Activated CD8-positive, alpha-beta memory T cell treated with anti-CD3 and anti-CD28 coated beads, Interleukin-2, amount 10 ng/mL, durations not matched to agents 7 days and 5 days (primary cell): ENCODE measurements at regions not wholly inside any gene's neighbourhood (a gene's known extent, or its start where the extent isn't known, plus 50 kb on each side); places are given as distances from the start of the nearest gene placed in this dataset.

Experiments
- ATAC-seq: fragments of 150-1000 bp; cut with Tn5 transposase; one replicate; pipeline ENCODE4 v1.10.0; 2021; ENCODE audit warnings: moderate library complexity
- CTCF ChIA-PET: fragments of 350-600 bp; sonication (Branson Sonifier 250); formaldehyde crosslinking; loops from one replicate; lab custom pipeline; 2021; ENCODE audit warnings: antibody characterized with exemption; lab: Charles Lee
- DNase-seq: peaks from one replicate; pipeline ENCODE4 v3.0.0-alpha.2; 2020
- H3K27ac Mint-ChIP-seq: one replicate; pipeline ENCODE4 v1.8.0; 2021; ENCODE audit warnings: mild to moderate bottlenecking, mixed read lengths
- H3K27me3 Mint-ChIP-seq: one replicate; pipeline ENCODE4 v1.8.0; 2021; ENCODE audit warnings: mixed read lengths
- H3K36me3 Mint-ChIP-seq: one replicate; pipeline ENCODE4 v1.8.0; 2021; ENCODE audit warnings: mild to moderate bottlenecking, mixed read lengths
- H3K4me1 Mint-ChIP-seq: one replicate; pipeline ENCODE4 v1.8.0; 2021; ENCODE audit warnings: mixed read lengths
- H3K4me3 Mint-ChIP-seq: one replicate; pipeline ENCODE4 v1.8.0; 2021; ENCODE audit warnings: mild to moderate bottlenecking, moderate library complexity, mixed read lengths
- H3K9me3 Mint-ChIP-seq: one replicate; pipeline ENCODE4 v1.8.0; 2022; ENCODE audit warnings: low read depth, mixed read lengths

DNA sequence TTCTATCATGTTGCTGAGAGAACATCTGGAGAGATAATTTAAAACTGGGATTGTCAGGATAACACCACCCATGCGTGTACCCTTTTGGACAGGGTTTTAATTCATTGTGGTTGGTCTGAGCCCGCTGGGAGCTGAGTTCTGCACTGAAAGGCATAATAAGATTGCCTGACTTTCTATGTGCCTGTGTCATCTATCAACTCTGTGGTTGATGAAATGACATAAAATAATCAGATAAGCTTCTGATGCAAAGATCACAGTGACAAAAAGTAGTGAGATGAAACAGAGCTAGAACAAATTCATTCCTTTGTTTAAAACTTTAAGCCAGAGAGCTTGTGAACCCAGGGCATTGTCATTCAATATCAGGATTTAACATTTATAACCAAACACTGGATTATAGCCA, 98.7 kb downstream of the BBS10 start:
- ATAC-seq (no peak), DNase-seq (no peak)
- H3K4me3 Mint-ChIP-seq, result no peak overlapping the region
- no peak overlapping the region for H3K27ac Mint-ChIP-seq
- peaks cover 1% of the 10 kb centered on the region for H3K4me1 Mint-ChIP-seq
- no peaks in the 10 kb centered on the region for H3K36me3 Mint-ChIP-seq
- H3K9me3 Mint-ChIP-seq, result no peaks in the 10 kb centered on the region
- CTCF ChIA-PET, result no interaction called here
- H3K27me3 Mint-ChIP-seq, result peaks cover 35% of the 10 kb centered on the region

DNA sequence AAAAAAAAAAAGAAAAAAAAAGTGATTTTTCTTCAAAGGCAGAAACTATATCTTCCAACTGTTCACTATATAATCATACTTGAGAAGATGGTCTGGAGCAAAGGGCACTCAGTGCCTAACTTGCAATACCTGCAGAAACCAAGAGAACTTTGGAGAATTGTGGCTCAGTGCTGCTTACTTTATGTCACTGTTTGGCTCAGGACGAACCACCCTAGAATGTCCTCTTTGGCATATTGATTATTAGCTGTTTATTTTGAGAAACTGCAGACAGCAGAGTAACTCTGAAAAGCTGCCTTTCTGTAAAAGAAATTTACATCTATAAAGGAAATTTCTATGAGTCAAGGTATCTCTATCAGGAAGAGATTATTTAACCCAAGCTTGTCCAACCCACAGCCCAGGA, 100.2 kb downstream of the BBS10 start:
- H3K4me3 Mint-ChIP-seq, result no peak overlapping the region
- H3K9me3 Mint-ChIP-seq, result no peaks in the 10 kb centered on the region
- peaks cover 39% of the 10 kb centered on the region for H3K27me3 Mint-ChIP-seq
- no peaks in the 10 kb centered on the region for H3K36me3 Mint-ChIP-seq
- no peaks in the 10 kb centered on the region for H3K4me1 Mint-ChIP-seq
- CTCF ChIA-PET, result interaction anchor here (0.9 to 1.0 kb wide), 2 partner anchors 21 to 122 kb away, joined by 3 to 4 read pairs; no protein-coding TSS in a partner anchor
- H3K27ac Mint-ChIP-seq, result no peak overlapping the region
- ATAC-seq (no peak), DNase-seq (no peak)

DNA sequence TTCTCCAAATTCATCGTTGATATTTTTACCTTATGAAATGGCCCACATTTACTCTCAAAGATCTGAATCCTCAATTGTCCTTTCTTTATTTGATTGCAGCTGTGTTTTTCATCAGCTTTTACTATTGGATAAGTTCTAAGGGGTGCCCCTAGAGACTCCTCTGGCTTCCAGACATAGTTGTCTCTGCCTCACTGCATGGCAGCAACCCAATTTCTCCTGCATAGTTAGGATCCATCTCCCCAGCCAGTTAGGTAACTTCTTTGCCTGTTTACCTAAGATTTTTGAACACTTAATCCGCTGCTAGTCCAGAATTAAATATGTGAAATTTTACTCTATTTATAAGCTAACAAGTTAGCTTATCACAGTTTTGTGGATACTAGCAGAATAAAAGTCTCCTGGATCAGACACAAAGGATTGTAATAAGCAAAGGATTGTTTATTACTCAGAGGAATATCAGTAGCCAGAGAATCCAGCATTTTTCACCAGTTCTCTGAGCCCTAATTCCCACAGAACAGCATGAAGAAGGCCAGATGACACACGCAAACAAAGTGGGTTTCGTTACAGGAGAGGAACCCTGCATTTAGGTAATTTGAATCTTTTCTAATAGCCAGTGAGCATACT, 101.1 kb downstream of the BBS10 start:
- H3K27ac Mint-ChIP-seq, result no peak overlapping the region
- DNase-seq, result no peak

DNA sequence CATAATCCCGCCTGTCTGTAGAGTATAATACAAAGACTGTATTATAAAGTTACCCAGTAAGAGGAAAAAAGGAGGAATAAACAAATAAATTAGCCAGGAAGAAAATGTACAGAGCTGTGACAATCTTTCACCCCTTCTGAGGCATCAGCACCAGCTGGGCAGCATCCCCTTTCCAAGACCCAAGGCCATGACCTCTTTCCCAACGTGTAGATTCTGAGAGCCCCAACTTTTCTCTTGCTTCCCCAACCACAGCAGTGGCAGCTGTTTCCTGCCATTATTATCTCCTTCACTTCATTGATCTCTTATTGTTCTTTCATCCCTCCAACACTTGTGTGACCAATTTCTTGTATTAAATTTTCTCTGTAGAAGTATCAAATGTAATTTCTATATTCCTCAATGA, 101.6 kb downstream of the BBS10 start:
- ATAC-seq (no peak), DNase-seq (no peak)
- Mint-ChIP-seq H3K9me3 (no peaks in the 10 kb centered on the region), H3K27me3 (peaks cover 39% of the 10 kb centered on the region), H3K27ac (no peak overlapping the region), H3K36me3 (no peaks in the 10 kb centered on the region), H3K4me3 (no peak overlapping the region), H3K4me1 (no peaks in the 10 kb centered on the region)
- CTCF ChIA-PET, result no interaction called here

More for the DNA sequence above, 101.1 kb downstream of the BBS10 start:
- H3K4me3 Mint-ChIP-seq, result no peak overlapping the region
- H3K9me3 Mint-ChIP-seq, result no peaks in the 10 kb centered on the region
- H3K4me1 Mint-ChIP-seq, result no peaks in the 10 kb centered on the region
- CTCF ChIA-PET, result interaction anchor here (1.0 kb wide), 1 partner anchor 123 kb away, joined by 3 read pairs; no protein-coding TSS in a partner anchor
- peaks cover 39% of the 10 kb centered on the region for H3K27me3 Mint-ChIP-seq
- no peak for ATAC-seq
- H3K36me3 Mint-ChIP-seq, result no peaks in the 10 kb centered on the region

DNA sequence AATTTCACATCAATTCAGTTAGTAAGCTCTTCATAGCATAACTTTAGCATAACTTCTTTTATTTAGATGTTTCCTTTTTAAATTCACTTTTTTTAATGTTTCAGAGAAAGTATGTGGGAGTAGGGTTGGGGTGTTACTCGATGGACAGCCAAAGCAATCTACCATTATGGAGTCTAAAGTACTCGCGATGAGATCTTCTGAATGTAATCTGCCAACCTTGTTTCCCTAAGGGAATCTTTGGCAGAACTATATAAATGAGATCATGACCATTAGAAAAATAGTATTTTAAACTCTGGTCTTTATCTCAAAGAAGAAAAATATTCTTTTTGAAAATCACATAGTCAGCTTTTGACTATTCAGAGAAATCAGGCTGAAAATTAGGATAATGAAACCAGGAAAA, 103.9 kb downstream of the BBS10 start:
- Mint-ChIP-seq H3K4me1 (no peaks in the 10 kb centered on the region), H3K27me3 (peaks cover 34% of the 10 kb centered on the region), H3K9me3 (no peaks in the 10 kb centered on the region), H3K27ac (no peak overlapping the region), H3K4me3 (no peak overlapping the region), H3K36me3 (no peaks in the 10 kb centered on the region)
- DNase-seq (no peak), ATAC-seq (no peak)
- CTCF ChIA-PET, result interaction anchor here (0.6 kb wide), 1 partner anchor 27 kb away, joined by 3 read pairs; no protein-coding TSS in a partner anchor

DNA sequence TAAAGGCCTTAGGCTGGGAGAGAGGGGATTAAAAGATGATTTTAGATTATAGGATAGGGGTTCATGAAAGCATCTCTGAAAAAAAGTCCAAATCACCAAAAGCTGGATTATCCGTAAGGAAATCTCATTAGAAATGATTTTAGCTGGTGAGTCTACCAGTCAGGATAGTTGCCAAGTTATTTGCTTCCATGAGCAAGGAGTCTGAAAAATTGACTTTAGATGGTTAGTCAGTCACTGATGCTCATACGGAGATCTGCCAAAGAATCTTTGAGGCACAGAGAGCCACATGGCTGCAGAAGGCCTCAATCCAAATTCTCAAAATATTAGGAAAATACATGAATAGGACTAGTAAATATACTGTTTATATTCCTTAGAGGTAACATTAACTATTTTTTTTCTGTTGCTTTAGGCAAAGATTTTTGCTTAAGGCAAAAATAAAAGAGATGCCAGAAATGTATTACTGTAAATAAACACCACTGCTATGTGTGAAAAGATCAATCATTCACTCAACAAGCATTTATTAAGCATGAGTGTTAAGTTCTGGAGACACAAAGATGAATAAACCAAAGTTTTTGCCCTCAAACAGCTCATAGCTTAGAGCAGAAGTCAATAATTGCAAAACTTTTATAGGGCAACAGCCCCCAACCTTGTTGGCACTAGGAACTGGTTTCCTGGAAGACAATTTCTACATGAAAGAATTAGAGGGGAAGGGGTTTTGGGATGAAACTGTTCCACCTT, 105.2 kb downstream of the BBS10 start:
- DNase-seq, result no peak
- CTCF ChIA-PET, result no interaction called here
- H3K27ac Mint-ChIP-seq, result no peak overlapping the region

DNA sequence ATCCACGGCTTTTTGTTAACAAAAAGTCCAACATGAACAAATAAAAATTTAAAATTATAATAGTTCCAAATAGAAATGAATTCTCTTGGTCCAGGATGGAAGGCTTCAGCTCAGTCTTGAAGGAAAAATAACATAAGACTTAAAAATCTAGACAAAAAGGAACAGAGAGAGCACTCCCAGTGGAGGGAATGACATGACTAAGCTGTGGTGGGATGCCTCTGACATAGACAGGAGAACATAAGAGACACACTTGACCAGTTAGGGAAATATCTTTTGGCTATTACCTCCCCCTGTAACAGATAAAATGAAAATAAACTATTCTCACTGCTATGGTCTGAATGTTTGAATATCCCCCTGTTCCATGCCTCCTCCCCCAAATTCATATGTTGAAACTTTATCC, 106.8 kb downstream of the BBS10 start:
- no peaks in the 10 kb centered on the region for H3K36me3 Mint-ChIP-seq
- no peak for ATAC-seq
- CTCF ChIA-PET, result no interaction called here

More for the DNA sequence above, 105.2 kb downstream of the BBS10 start:
- no peaks in the 10 kb centered on the region for H3K9me3 Mint-ChIP-seq
- H3K36me3 Mint-ChIP-seq, result no peaks in the 10 kb centered on the region
- no peaks in the 10 kb centered on the region for H3K4me1 Mint-ChIP-seq
- H3K27me3 Mint-ChIP-seq, result peaks cover 23% of the 10 kb centered on the region
- ATAC-seq, result no peak
- H3K4me3 Mint-ChIP-seq, result no peak overlapping the region

DNA sequence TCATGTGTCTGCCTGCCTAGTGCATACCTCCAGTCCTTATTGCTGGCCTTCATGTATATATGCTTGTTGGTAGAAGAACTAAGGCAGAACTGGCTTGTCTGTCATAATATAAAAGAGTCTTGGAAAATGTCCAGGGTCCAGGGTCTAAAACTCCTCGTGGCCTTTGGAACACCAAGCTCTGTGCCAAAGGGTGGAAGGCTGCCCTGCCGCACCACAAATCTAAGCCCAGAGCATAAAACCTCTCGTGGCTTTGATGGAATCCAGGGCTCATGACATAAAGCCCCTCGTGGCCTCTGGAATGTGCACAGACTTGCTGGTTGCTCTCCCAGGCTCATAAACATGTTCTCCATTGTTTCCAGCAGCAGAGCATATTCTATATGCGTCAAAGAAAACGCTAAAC, 107.9 kb downstream of the BBS10 start:
- DNase-seq (no peak), ATAC-seq (no peak)
- no peaks in the 10 kb centered on the region for H3K9me3 Mint-ChIP-seq
- H3K27me3 Mint-ChIP-seq, result peaks cover 5% of the 10 kb centered on the region
- no peaks in the 10 kb centered on the region for H3K36me3 Mint-ChIP-seq
- no peak overlapping the region for H3K4me3 Mint-ChIP-seq
- CTCF ChIA-PET, result no interaction called here
- H3K27ac Mint-ChIP-seq, result no peak overlapping the region
- H3K4me1 Mint-ChIP-seq, result no peaks in the 10 kb centered on the region

More for the DNA sequence above, 106.8 kb downstream of the BBS10 start:
- H3K27me3 Mint-ChIP-seq, result peaks cover 13% of the 10 kb centered on the region
- H3K27ac Mint-ChIP-seq, result no peak overlapping the region
- no peaks in the 10 kb centered on the region for H3K9me3 Mint-ChIP-seq
- no peaks in the 10 kb centered on the region for H3K4me1 Mint-ChIP-seq
- no peak overlapping the region for H3K4me3 Mint-ChIP-seq
- no peak for DNase-seq

DNA sequence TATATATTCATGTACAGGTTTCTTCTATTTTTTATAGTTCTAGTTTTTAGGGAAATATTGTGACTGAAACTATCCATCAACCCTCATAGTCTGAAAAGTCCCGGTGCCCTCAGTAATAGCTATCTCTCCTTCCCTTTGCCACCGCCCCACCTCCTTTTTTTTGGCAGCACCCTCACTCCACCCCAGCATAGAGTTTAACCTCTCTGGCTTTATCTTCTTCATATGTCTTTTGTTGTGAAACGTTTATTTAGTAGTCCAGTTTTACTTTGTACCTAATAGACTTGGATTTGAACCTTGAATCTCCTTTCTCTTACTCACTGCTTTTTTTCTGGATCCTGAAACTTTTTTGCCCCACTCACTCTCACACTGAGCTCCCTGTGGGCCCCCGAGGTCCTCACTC, 109.5 kb downstream of the BBS10 start:
- Mint-ChIP-seq H3K9me3 (no peaks in the 10 kb centered on the region), H3K36me3 (no peaks in the 10 kb centered on the region)
- CTCF ChIA-PET, result no interaction called here

DNA sequence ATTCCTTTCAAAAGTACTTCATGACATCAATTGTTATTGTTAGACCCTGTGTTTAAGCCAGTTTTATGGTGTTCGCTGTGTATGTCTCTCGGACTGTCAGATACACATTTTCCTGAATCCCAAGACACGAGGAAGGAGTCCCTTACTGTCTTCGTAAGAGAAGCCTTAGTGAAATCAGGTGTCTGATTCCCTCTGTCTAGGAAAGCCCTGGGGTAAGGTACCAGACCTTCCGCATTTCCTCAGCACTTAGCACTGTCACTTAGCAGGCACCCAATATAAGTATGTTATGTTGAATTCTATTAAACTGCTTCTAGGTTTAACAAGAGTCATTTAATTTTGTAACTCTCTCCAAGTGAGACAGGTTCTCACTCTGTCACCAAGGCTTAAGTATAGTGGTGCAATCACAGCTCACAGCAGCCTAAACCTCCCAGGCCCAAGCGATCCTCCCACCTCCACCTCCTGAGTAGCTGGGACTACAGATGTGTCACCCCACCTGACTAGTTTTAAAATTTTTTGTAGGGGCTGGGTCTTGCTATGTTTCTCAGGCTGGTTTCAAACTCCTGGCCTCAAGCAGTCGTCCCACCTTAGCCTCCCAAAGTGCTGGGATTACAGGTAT, 111.0 kb downstream of the BBS10 start:
- CTCF ChIA-PET, result no interaction called here
- DNase-seq, result no peak
- H3K4me3 Mint-ChIP-seq, result no peak overlapping the region

More for the DNA sequence above, 109.5 kb downstream of the BBS10 start:
- Mint-ChIP-seq H3K4me3 (no peak overlapping the region), H3K27me3 (no peaks in the 10 kb centered on the region), H3K27ac (no peak overlapping the region), H3K4me1 (no peaks in the 10 kb centered on the region)
- ATAC-seq (no peak), DNase-seq (no peak)

DNA sequence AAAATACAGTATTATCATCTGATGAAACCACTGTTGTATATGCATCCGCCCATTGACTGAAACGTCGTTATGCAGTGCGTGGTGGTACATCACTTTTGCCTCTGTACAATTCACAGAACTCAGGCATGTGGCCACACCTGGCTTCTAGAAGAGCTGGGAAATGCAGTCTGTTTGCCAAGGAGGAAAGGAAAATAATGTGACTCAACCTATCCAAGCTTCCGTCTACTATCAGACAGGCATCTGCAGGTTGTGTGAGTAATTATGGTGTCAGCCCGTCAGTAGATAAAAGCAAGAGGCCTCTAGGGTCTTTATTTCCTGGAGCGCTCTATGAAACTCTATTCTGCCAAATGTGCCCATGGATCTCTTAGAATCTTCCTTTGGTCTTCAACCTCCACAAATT, 111.6 kb downstream of the BBS10 start:
- Mint-ChIP-seq H3K27me3 (no peaks in the 10 kb centered on the region), H3K4me1 (no peaks in the 10 kb centered on the region), H3K4me3 (no peak overlapping the region), H3K27ac (no peak overlapping the region), H3K9me3 (no peaks in the 10 kb centered on the region), H3K36me3 (no peaks in the 10 kb centered on the region)
- no peak for ATAC-seq
- CTCF ChIA-PET, result no interaction called here
- no peak for DNase-seq

More for the DNA sequence above, 111.0 kb downstream of the BBS10 start:
- no peaks in the 10 kb centered on the region for H3K27me3 Mint-ChIP-seq
- H3K4me1 Mint-ChIP-seq, result no peaks in the 10 kb centered on the region
- H3K9me3 Mint-ChIP-seq, result no peaks in the 10 kb centered on the region
- H3K27ac Mint-ChIP-seq, result no peak overlapping the region
- ATAC-seq, result no peak
- no peaks in the 10 kb centered on the region for H3K36me3 Mint-ChIP-seq

DNA sequence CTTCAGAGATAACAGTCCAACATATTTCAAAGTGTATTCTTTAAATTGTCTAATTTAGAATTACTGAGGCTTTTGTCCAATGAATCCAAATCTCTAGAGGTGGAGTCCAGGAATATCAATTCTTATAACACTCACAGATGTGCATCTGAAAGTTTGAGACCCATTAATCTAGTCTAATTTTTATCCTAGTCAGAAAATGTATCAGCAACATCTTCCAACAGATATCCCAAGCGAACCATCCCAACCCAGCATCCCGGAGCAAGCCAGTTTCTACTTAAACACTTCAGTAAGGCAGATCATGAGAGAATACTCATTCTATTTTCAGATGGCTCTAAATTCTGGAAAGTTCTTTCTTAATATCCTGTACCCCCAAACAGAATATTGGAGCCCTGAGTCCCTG, 113.5 kb downstream of the BBS10 start:
- DNase-seq, result no peak
- no peak for ATAC-seq
- Mint-ChIP-seq H3K9me3 (no peaks in the 10 kb centered on the region), H3K27me3 (no peaks in the 10 kb centered on the region), H3K27ac (no peak overlapping the region), H3K4me1 (no peaks in the 10 kb centered on the region), H3K36me3 (no peaks in the 10 kb centered on the region), H3K4me3 (no peak overlapping the region)
- CTCF ChIA-PET, result no interaction called here

DNA sequence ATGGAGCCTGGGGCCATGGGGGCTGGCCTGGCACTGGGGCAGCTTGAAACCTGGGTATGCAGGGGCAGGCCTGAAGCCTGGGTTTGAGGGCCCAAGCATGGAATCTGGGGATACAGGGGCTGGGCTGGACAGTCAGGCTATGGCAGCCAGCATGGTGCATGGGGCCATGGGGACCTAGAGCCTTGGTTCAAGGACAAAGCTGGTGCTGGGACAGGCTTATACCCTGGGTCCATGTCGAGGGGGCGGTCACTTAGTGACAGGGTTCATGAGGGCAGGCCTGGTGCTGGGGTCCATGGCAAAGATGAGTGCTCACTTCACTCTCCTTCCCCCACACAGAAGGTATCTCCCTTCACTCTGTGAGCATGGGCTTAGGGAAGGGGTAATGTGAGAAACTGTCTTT, 116.2 kb downstream of the BBS10 start:
- H3K9me3 Mint-ChIP-seq, result no peaks in the 10 kb centered on the region
- no peak overlapping the region for H3K27ac Mint-ChIP-seq
- no peak overlapping the region for H3K4me3 Mint-ChIP-seq
- H3K27me3 Mint-ChIP-seq, result peaks cover 5% of the 10 kb centered on the region
- no peak for ATAC-seq
- DNase-seq, result no peak
- CTCF ChIA-PET, result no interaction called here
- peaks cover under 1% of the 10 kb centered on the region for H3K4me1 Mint-ChIP-seq
- H3K36me3 Mint-ChIP-seq, result no peaks in the 10 kb centered on the region

DNA sequence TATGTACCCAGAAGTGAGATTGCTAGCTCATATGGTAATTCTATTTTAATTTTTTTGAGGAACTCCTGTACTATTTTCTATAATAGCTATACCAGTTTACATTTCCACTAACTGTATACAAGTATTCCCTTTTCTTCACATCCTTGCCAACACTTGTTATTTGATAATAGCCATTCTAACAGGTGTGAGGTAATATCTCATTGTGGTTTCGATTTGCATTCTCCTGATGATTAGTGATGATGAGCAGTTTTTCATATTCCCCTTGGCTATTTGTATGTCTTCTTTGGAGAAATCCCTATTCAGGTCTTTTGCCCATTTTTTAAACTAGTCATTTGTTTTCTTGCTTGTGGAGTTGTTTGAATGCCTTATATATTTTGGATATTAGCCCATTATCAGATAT, 121.3 kb downstream of the BBS10 start:
- H3K27ac Mint-ChIP-seq, result no peak overlapping the region
- H3K4me3 Mint-ChIP-seq, result no peak overlapping the region
- CTCF ChIA-PET, result no interaction called here
- H3K36me3 Mint-ChIP-seq, result no peaks in the 10 kb centered on the region
- ATAC-seq, result no peak
- peaks cover 10% of the 10 kb centered on the region for H3K4me1 Mint-ChIP-seq
- H3K9me3 Mint-ChIP-seq, result no peaks in the 10 kb centered on the region
- H3K27me3 Mint-ChIP-seq, result peaks cover 10% of the 10 kb centered on the region
- DNase-seq, result no peak
